ENCODE measurements at regions not wholly inside any gene's neighbourhood (a gene's known extent, or its start where the extent isn't known, plus 50 kb on each side); places are given as distances from the start of the nearest gene placed in this dataset.
"Not testable (repeated sequence)": the region's sequence is repeated elsewhere in the genome, so short reads cannot be mapped to it uniquely, and the experiment has no call there.

GRCh38 chr16:61421111-61421510, 615.1 kb downstream of the CDH8 start:
- Histone ChIP-seq H3K4me3 (no peak overlapping the region), H3K9me3 (no peaks in the 10 kb centered on the region), H3K4me1 (no peaks in the 10 kb centered on the region), H3K36me3 (ENCODE audit: low read depth, missing control alignments) (no peaks in the 10 kb centered on the region), H3K27me3 (no peaks in the 10 kb centered on the region), H3K27ac (no peak overlapping the region)
- WGBS, 2 donors: 63 to 88% methylated on average over 4 of the region's 4 CpGs
- TF ChIP-seq POLR2A (IDR thresholded peaks at IDR 0.05): no peak
- TF ChIP-seq CTCF (IDR thresholded peaks at IDR 0.05): no peak
- no peak for DNase-seq
- intact Hi-C loops (cut with DNase I; ENCODE audit: low total_unique reads): no loop called here

DNA sequence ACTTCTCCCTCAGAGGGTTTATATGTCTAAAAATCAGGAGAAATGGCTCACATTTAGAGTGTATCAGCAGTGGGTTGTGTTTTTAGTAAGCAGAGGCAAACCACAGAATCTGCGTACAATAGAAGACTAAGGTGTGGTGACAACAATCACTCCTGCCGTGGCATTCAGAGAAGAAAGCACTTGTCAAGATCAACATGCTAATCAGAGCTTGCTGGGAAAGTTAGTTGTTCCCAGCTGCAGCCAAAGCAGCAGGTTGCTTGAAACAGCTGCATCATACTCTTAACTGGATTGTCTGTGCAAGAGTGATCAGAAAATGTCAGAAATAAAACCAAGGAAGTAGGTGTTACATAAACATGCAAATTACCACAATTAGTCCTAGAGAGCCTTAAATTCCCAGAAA, 616.4 kb downstream of the CDH8 start:
- no peaks in the 10 kb centered on the region for H3K9me3 ChIP-seq
- H3K27ac ChIP-seq: no peak overlapping the region
- H3K36me3 ChIP-seq (ENCODE audit: low read depth, missing control alignments): no peaks in the 10 kb centered on the region
- H3K27me3 ChIP-seq: no peaks in the 10 kb centered on the region
- intact Hi-C loops (cut with DNase I; ENCODE audit: low total_unique reads): no loop called here
- no peaks in the 10 kb centered on the region for H3K4me1 ChIP-seq
- TF ChIP-seq POLR2A (IDR thresholded peaks at IDR 0.05): no peak
- no peak for TF ChIP-seq CTCF (IDR thresholded peaks at IDR 0.05)
- no peak for DNase-seq
- H3K4me3 ChIP-seq: no peak overlapping the region
- 60 to 66% methylated on average over 2 of the region's 2 CpGs for WGBS, 2 donors

DNA sequence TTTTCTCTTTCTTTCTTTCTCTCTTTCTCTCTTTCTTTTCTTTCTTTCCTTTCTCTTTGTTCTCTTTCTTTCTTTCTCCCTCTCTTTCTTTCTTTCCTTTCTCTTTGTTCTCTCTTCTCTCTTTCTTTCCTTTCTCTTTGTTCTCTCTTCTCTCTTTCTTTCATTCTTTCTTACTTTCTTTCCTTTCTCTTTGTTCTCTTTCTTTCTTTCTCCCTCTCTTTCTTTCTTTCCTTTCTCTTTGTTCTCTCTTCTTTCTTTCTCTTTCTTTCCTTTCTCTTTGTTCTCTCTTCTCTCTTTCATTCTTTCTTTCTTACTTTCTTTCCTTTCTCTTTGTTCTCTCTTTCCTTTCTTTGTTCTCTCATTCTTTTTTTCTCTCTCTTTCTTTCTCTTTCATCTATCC, 617.4 kb downstream of the CDH8 start:
- H3K27ac ChIP-seq; DNase-seq; H3K36me3 ChIP-seq (ENCODE audit: low read depth, missing control alignments); H3K27me3 ChIP-seq; H3K4me1 ChIP-seq; H3K9me3 ChIP-seq; H3K4me3 ChIP-seq; intact Hi-C loops (cut with DNase I; ENCODE audit: low total_unique reads): not testable (repeated sequence)

GRCh38 chr16:61415126-61415525, 621.1 kb downstream of the CDH8 start:
- Histone ChIP-seq H3K4me1 (no peaks in the 10 kb centered on the region), H3K36me3 (ENCODE audit: low read depth, missing control alignments) (no peaks in the 10 kb centered on the region), H3K4me3 (no peak overlapping the region), H3K27me3 (no peaks in the 10 kb centered on the region), H3K27ac (no peak overlapping the region), H3K9me3 (no peaks in the 10 kb centered on the region)
- WGBS, 2 donors: 79 to 87% methylated on average over 3 of the region's 3 CpGs
- intact Hi-C loops (cut with DNase I; ENCODE audit: low total_unique reads): no loop called here
- no peak for DNase-seq
- TF ChIP-seq CTCF (IDR thresholded peaks at IDR 0.05) (no peak), POLR2A (IDR thresholded peaks at IDR 0.05) (no peak)

DNA sequence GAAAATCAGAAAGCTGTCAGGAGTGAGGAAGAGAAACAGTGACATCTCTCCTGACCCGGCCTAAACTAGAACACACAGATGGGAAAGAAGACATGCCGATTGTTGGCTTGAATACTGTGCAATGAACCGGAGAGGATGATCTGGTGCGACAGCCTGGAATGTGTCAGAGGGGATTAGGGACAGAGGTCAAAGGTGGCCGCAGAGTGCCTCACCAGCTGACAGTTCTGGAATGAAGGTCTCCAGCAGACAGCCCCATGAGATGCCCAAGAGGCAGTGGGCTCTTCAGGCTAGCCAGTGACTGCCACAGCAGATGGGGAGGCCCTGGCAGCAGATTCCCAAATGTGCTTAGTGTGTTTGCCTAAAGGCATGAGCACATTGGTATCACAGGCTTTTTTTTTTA, 623.2 kb downstream of the CDH8 start:
- 55 to 59% methylated on average over 5 of the region's 5 CpGs for whole genome bisulfite sequencing, 2 donors
- no peak for DNase-seq

More for the DNA sequence above, 623.2 kb downstream of the CDH8 start:
- no peak for TF ChIP-seq CTCF (IDR thresholded peaks at IDR 0.05)
- TF ChIP-seq POLR2A (IDR thresholded peaks at IDR 0.05): no peak
- no peaks in the 10 kb centered on the region for H3K4me1 ChIP-seq
- no peaks in the 10 kb centered on the region for H3K36me3 ChIP-seq (ENCODE audit: low read depth, missing control alignments)
- no peak overlapping the region for H3K4me3 ChIP-seq
- H3K27ac ChIP-seq: no peak overlapping the region
- intact Hi-C loops (cut with DNase I; ENCODE audit: low total_unique reads): no loop called here
- H3K27me3 ChIP-seq: no peaks in the 10 kb centered on the region
- H3K9me3 ChIP-seq: no peaks in the 10 kb centered on the region

Data from testis (tissue), 2 donors.